ENCODE measurements at regions not wholly inside any gene's neighbourhood (a gene's known extent, or its start where the extent isn't known, plus 50 kb on each side); places are given as distances from the start of the nearest gene placed in this dataset.

- WGBS, 2 donors (ENCODE audit: low coverage in 1 of 2), result 53 to 63% methylated on average over 4 of the region's 4 CpGs
- H3K9me3 ChIP-seq, result no peaks in the 10 kb centered on the region
- in situ Hi-C loops (cut with MboI; ENCODE audit: low pct_ligation_motif_present in 1 of 4, low pct_unique_long_range_greater_than_20kb in 1 of 4, low sequenced_read_pairs in 3 of 4), result no loop called here
- H3K27me3 ChIP-seq, result no peaks in the 10 kb centered on the region
- TF ChIP-seq, protein P1, sequence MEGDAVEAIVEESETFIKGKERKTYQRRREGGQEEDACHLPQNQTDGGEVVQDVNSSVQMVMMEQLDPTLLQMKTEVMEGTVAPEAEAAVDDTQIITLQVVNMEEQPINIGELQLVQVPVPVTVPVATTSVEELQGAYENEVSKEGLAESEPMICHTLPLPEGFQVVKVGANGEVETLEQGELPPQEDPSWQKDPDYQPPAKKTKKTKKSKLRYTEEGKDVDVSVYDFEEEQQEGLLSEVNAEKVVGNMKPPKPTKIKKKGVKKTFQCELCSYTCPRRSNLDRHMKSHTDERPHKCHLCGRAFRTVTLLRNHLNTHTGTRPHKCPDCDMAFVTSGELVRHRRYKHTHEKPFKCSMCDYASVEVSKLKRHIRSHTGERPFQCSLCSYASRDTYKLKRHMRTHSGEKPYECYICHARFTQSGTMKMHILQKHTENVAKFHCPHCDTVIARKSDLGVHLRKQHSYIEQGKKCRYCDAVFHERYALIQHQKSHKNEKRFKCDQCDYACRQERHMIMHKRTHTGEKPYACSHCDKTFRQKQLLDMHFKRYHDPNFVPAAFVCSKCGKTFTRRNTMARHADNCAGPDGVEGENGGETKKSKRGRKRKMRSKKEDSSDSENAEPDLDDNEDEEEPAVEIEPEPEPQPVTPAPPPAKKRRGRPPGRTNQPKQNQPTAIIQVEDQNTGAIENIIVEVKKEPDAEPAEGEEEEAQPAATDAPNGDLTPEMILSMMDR (IDR thresholded peaks at IDR 0.05), result no peak
- TF ChIP-seq POLR2A (IDR thresholded peaks at IDR 0.05) (no peak), POLR2AphosphoS5 (IDR thresholded peaks at IDR 0.05) (no peak), EP300 (IDR thresholded peaks at IDR 0.05; ENCODE audit: low read depth) (no peak)
- intact Hi-C loops (cut with DNase I; ENCODE audit: low total_unique reads), result no loop called here
- no peaks in the 10 kb centered on the region for H3K36me3 ChIP-seq
- no peaks in the 10 kb centered on the region for H3K4me1 ChIP-seq
- no peak for DNase-seq
- H3K27ac ChIP-seq, result no peak overlapping the region
- H3K4me3 ChIP-seq, result no peak overlapping the region
Measured at GRCh38 chr10:21159669-21160068, 262.6 kb upstream of the NEBL start.

- Histone ChIP-seq H3K4me3 (no peak overlapping the region), H3K27ac (no peak overlapping the region), H3K36me3 (no peaks in the 10 kb centered on the region), H3K9me3 (no peaks in the 10 kb centered on the region), H3K4me1 (no peaks in the 10 kb centered on the region), H3K27me3 (no peaks in the 10 kb centered on the region)
- TF ChIP-seq EP300 (IDR thresholded peaks at IDR 0.05; ENCODE audit: low read depth), result no peak
- TF ChIP-seq, protein P1 (IDR thresholded peaks at IDR 0.05), result no peak
- TF ChIP-seq POLR2AphosphoS5 (IDR thresholded peaks at IDR 0.05), result no peak
- no peak for TF ChIP-seq POLR2A (IDR thresholded peaks at IDR 0.05)
- DNase-seq, result no peak
- intact Hi-C loops (cut with DNase I; ENCODE audit: low total_unique reads) (no loop called here), in situ Hi-C loops (cut with MboI; ENCODE audit: low pct_ligation_motif_present in 1 of 4, low pct_unique_long_range_greater_than_20kb in 1 of 4, low sequenced_read_pairs in 3 of 4) (no loop called here)
- WGBS, 2 donors (ENCODE audit: low coverage in 1 of 2), result 87 to 100% methylated on average over 1 to 3 of the region's 3 CpGs
Measured at GRCh38 chr10:21158301-21158700, 261.2 kb upstream of the NEBL start.

- H3K36me3 ChIP-seq, result no peaks in the 10 kb centered on the region
- 73 to 75% methylated on average over 2 to 4 of the region's 4 CpGs for WGBS, 2 donors (ENCODE audit: low coverage in 1 of 2)
- TF ChIP-seq, protein P1 (IDR thresholded peaks at IDR 0.05), result no peak
- TF ChIP-seq POLR2AphosphoS5 (IDR thresholded peaks at IDR 0.05) (no peak), EP300 (IDR thresholded peaks at IDR 0.05; ENCODE audit: low read depth) (no peak), POLR2A (IDR thresholded peaks at IDR 0.05) (no peak)
- H3K27me3 ChIP-seq, result no peaks in the 10 kb centered on the region
- H3K27ac ChIP-seq, result no peak overlapping the region
- in situ Hi-C loops (cut with MboI; ENCODE audit: low pct_ligation_motif_present in 1 of 4, low pct_unique_long_range_greater_than_20kb in 1 of 4, low sequenced_read_pairs in 3 of 4) (no loop called here), intact Hi-C loops (cut with DNase I; ENCODE audit: low total_unique reads) (no loop called here)
- DNase-seq, result no peak
- no peaks in the 10 kb centered on the region for H3K4me1 ChIP-seq
- H3K4me3 ChIP-seq, result no peak overlapping the region
- no peaks in the 10 kb centered on the region for H3K9me3 ChIP-seq
Measured at GRCh38 chr10:21157664-21158063, 260.6 kb upstream of the NEBL start.

- no peaks in the 10 kb centered on the region for H3K9me3 ChIP-seq
- in situ Hi-C loops (cut with MboI; ENCODE audit: low pct_ligation_motif_present in 1 of 4, low pct_unique_long_range_greater_than_20kb in 1 of 4, low sequenced_read_pairs in 3 of 4), result no loop called here
- H3K36me3 ChIP-seq, result no peaks in the 10 kb centered on the region
- intact Hi-C loops (cut with DNase I; ENCODE audit: low total_unique reads), result no loop called here
- H3K4me3 ChIP-seq, result no peak overlapping the region
- WGBS, 2 donors (ENCODE audit: low coverage in 1 of 2), result 66 to 73% methylated on average over 5 of the region's 5 CpGs
- H3K4me1 ChIP-seq, result no peaks in the 10 kb centered on the region
- H3K27me3 ChIP-seq, result no peaks in the 10 kb centered on the region
- TF ChIP-seq POLR2AphosphoS5 (IDR thresholded peaks at IDR 0.05) (no peak), POLR2A (IDR thresholded peaks at IDR 0.05) (no peak)
- TF ChIP-seq, protein P1 (IDR thresholded peaks at IDR 0.05), result no peak
- no peak overlapping the region for H3K27ac ChIP-seq
- no peak for DNase-seq
Measured at GRCh38 chr10:21150166-21150565, 253.1 kb upstream of the NEBL start.
